GM12865 (cell line): ENCODE measurements at regions not wholly inside any gene's neighbourhood (a gene's known extent, or its start where the extent isn't known, plus 50 kb on each side); places are given as distances from the start of the nearest gene placed in this dataset.

Experiments used
- DNase-seq: peaks from one replicate; pipeline ENCODE4 v3.0.0; 2010; ENCODE audit warnings: low read depth
- H3K4me3 ChIP-seq: 2 replicates; pipeline ENCODE4 v1.5.1; 2011; ENCODE audit warnings: mild to moderate bottlenecking, low read depth, low read length, control low read depth
- CTCF ChIP-seq: IDR thresholded peaks from 2 replicates; pipeline ENCODE4 v1.5.1; 2011; ENCODE audit warnings: low read length, control low read depth, low read depth, inconsistent platforms; ENCODE audit not compliant: insufficient read depth; ENCODE audit errors: missing control alignments

GRCh38 chr1:201595381-201595780, 56.5 kb downstream of the NAV1 start:
- no peak overlapping the region for H3K4me3 ChIP-seq
- TF ChIP-seq CTCF: no peak
- no peak for DNase-seq

GRCh38 chr1:201596101-201596868, 57.4 kb downstream of the NAV1 start:
- no peak overlapping the region for H3K4me3 ChIP-seq
- no peak for DNase-seq
- no peak for TF ChIP-seq CTCF

GRCh38 chr1:201597551-201598230, 58.8 kb downstream of the NAV1 start:
- no peak for TF ChIP-seq CTCF
- no peak for DNase-seq
- no peak overlapping the region for H3K4me3 ChIP-seq

GRCh38 chr1:201598396-201598795, 59.5 kb downstream of the NAV1 start:
- DNase-seq: no peak
- H3K4me3 ChIP-seq: no peak overlapping the region
- no peak for TF ChIP-seq CTCF

GRCh38 chr1:201598973-201599372, 60.0 kb downstream of the NAV1 start:
- no peak overlapping the region for H3K4me3 ChIP-seq
- no peak for DNase-seq

GRCh38 chr1:201599548-201599947, 60.6 kb downstream of the NAV1 start:
- no peak for DNase-seq
- no peak for TF ChIP-seq CTCF

More at GRCh38 chr1:201598973-201599372, 60.0 kb downstream of the NAV1 start:
- no peak for TF ChIP-seq CTCF

More at GRCh38 chr1:201599548-201599947, 60.6 kb downstream of the NAV1 start:
- no peak overlapping the region for H3K4me3 ChIP-seq
